OCI-LY3 (cell line): ENCODE measurements at regions not wholly inside any gene's neighbourhood (a gene's known extent, or its start where the extent isn't known, plus 50 kb on each side); places are given as distances from the start of the nearest gene placed in this dataset.

Experiments
- H2AFZ ChIP-seq: fragments of 200-600, 300-600 bp; shearing (Covaris generic); 2 replicates; pipeline ENCODE4 v1.6.0; 2014; ENCODE audit warnings: antibody characterized with exemption, low read depth, low read length
- H3K27ac ChIP-seq: fragments of 200-600, 300-600 bp; sonication (generic); 2 replicates; pipeline ENCODE4 v1.5.1; 2014; ENCODE audit warnings: mild to moderate bottlenecking, low read length, moderate library complexity, mixed read lengths
- H3K27me3 ChIP-seq: fragments of 200-600, 300-600 bp; sonication (generic); 2 replicates; pipeline ENCODE4 v1.6.1; 2014; ENCODE audit warnings: low read depth, low read length, mixed read lengths
- H3K36me3 ChIP-seq: fragments of 200-600, 300-600 bp; sonication (generic); replicated peaks from 2 replicates; pipeline ENCODE3; 2014; ENCODE audit warnings: low read depth, low read length, mixed read lengths
- H3K4me1 ChIP-seq: fragments of 300-600, 200-600 bp; sonication (generic); 2 replicates; pipeline ENCODE4 v1.6.1; 2014; ENCODE audit warnings: low read length, mixed read lengths
- H3K4me2 ChIP-seq: fragments of 200-600, 300-600 bp; sonication (generic); 2 replicates; pipeline ENCODE4 v1.6.1; 2014; ENCODE audit warnings: low read length, mixed read lengths
- H3K4me3 ChIP-seq: fragments of 300-600, 200-600 bp; sonication (generic); 2 replicates; pipeline ENCODE4 v1.5.1; 2014; ENCODE audit warnings: antibody characterized with exemption, mild to moderate bottlenecking, low read length, moderate library complexity
- H3K79me2 ChIP-seq: fragments of 300-600, 200-600 bp; shearing (Covaris generic); 2 replicates; pipeline ENCODE4 v1.6.1; 2014; ENCODE audit warnings: mild to moderate bottlenecking, low read length, mixed read lengths
- H3K9ac ChIP-seq: fragments of 300-600, 200-600 bp; shearing (Covaris generic); 2 replicates; pipeline ENCODE4 v1.6.0; 2014; ENCODE audit warnings: mild to moderate bottlenecking, low read length, moderate library complexity
- H3K9me3 ChIP-seq: fragments of 200-600, 300-600 bp; shearing (Covaris generic); 2 replicates; pipeline ENCODE4 v1.6.1; 2014; ENCODE audit warnings: low read length, mixed read lengths; ENCODE audit not compliant: insufficient read depth
- H4K20me1 ChIP-seq: fragments of 200-600, 300-600 bp; sonication (generic); 2 replicates; pipeline ENCODE4 v1.6.1; 2016; ENCODE audit warnings: low read length, mixed read lengths; ENCODE audit not compliant: insufficient read depth
- EZH2phosphoT487 ChIP-seq: fragments of 200-600 bp; shearing (Covaris generic); IDR thresholded peaks from 2 replicates; pipeline ENCODE4 v1.6.1; 2018; ENCODE audit warnings: antibody characterized with exemption, mixed run types, low read depth
- TF ChIP-seq, protein P1 (sequence below): fragments of 200-600, 300-600 bp; sonication (generic); IDR thresholded peaks from 2 replicates; pipeline ENCODE4 v1.5.1; 2014; ENCODE audit warnings: antibody characterized with exemption, low read length, low read depth

DNA sequence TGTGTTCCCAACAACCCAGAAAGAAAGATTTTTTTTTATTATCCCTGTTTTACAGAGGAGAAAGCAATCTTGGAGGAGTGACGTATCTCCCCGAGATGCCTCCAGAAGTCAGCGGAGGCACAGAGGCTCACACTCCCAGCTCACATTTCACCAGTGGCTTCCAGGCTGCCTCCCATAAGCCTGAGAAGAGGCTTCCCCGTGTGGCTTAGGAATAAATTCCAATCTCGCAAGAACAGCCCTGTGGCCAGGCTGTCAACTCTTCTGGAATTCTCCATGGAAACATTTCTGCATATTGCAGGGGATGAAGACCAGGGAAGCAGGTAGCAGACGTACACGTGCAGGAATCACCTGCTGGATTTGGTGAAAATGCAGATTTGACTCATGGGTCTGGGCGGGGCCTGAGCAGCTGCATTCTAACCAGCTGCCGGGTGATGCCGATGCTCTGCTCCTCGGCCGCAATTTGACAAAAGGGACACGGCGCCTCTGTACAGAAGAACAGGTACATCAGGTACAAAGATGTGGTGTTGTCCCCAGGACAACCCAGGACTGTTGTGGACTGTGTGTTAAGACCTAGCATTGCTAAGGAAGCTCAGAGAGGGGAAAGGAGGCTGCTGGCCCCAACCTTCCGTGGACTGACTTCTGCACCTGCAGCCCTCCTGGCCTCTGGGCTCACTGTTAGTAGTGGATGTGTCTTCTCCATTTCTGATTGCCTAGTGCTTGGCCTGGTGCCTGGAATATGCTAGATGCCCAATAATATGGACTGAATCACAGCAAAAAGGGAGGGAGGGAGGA, 114.2 kb upstream of the ID2 start:
- Histone ChIP-seq H4K20me1 (no peaks in the 10 kb centered on the region), H2AFZ (no peak overlapping the region), H3K79me2 (no peaks in the 10 kb centered on the region; the same call in 1 of the 2 replicates), H3K9me3 (no peaks in the 10 kb centered on the region), H3K36me3 (peaks cover 40% of the 10 kb centered on the region), H3K4me3 (no peak overlapping the region), H3K27me3 (no peaks in the 10 kb centered on the region), H3K9ac (no peak overlapping the region), H3K27ac (no peak overlapping the region), H3K4me1 (peaks cover 41% of the 10 kb centered on the region), H3K4me2 (peak overlapping the region; percentile 50)
- TF ChIP-seq, protein P1, sequence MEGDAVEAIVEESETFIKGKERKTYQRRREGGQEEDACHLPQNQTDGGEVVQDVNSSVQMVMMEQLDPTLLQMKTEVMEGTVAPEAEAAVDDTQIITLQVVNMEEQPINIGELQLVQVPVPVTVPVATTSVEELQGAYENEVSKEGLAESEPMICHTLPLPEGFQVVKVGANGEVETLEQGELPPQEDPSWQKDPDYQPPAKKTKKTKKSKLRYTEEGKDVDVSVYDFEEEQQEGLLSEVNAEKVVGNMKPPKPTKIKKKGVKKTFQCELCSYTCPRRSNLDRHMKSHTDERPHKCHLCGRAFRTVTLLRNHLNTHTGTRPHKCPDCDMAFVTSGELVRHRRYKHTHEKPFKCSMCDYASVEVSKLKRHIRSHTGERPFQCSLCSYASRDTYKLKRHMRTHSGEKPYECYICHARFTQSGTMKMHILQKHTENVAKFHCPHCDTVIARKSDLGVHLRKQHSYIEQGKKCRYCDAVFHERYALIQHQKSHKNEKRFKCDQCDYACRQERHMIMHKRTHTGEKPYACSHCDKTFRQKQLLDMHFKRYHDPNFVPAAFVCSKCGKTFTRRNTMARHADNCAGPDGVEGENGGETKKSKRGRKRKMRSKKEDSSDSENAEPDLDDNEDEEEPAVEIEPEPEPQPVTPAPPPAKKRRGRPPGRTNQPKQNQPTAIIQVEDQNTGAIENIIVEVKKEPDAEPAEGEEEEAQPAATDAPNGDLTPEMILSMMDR: no peak
- TF ChIP-seq EZH2phosphoT487: no peak

DNA sequence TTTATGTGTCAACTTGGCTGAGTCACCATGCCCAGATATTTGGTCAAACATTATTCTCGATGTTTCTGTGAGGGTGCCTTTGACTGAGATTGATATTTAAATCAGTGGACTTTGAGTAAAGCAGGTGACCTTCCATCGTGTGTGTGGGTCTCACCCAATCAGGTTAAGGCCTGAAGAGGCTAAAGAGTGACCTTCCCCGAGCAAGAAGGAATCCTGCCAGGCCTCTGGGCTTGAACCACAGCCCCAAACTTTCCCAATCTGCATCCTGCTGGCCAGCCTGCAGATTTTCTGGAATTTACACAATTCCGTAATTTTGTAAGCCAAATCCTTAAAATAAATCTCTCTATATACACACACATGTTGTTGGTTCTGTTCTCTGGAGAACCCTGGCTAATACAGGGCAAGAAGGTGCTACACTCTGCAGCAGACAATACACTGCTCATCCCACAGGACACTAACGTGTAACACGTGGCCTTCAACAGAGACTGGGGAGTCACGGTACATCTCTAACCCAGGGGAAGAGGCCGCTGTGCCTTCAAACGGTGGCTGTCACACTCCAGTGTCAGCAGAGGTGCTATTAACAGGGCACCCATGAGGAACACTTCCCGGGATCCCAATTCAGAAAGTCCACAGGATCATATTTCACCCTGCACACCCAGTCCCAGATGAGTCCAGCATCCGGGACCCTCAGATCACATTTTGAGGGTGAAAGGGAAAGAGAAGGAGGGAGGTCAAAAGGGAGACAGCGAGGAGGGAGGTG, 113.1 kb upstream of the ID2 start:
- Histone ChIP-seq H3K27me3 (no peaks in the 10 kb centered on the region), H3K4me2 (no peak overlapping the region), H3K9me3 (no peaks in the 10 kb centered on the region), H3K4me1 (peaks cover 51% of the 10 kb centered on the region), H4K20me1 (no peaks in the 10 kb centered on the region), H3K4me3 (no peak overlapping the region), H3K36me3 (peaks cover 38% of the 10 kb centered on the region), H2AFZ (no peak overlapping the region), H3K27ac (no peak overlapping the region), H3K79me2 (no peaks in the 10 kb centered on the region; the same call in 1 of the 2 replicates), H3K9ac (no peak overlapping the region)
- TF ChIP-seq, protein P1: no peak
- no peak for TF ChIP-seq EZH2phosphoT487

DNA sequence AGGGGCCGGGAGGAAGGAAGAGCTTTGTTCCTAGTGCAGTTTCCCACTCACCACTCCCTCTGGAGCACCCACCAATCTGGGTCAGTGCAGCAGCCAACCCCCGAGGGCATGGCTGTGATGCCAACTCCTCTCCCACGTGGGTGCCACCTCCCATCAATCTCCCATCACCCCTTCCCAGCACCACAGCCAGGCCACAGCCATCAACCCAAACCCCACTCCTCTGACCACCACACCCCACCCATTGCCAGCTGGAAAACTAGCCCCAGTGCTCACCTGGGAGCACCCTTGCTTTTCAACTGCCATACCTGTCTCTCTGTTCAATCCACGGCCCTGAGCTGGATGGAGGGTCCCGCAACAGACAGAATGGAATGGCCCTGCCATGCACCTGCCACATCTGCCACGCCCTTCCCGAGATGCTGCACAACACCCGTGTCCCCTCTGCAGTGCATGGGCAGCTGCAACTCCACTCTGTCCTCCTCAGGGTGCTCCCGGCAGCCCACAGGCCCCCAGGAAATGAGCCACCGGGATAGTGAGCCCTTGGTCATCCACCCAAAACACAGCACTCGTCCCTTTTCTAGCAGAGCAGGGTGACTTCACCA, 112.4 kb upstream of the ID2 start:
- Histone ChIP-seq H3K27ac (no peak overlapping the region), H3K4me3 (no peak overlapping the region), H4K20me1 (no peaks in the 10 kb centered on the region), H3K79me2 (no peaks in the 10 kb centered on the region; the same call in 1 of the 2 replicates), H3K9me3 (no peaks in the 10 kb centered on the region), H3K27me3 (no peaks in the 10 kb centered on the region), H3K4me2 (no peak overlapping the region), H3K9ac (no peak overlapping the region), H3K4me1 (peaks cover 58% of the 10 kb centered on the region), H2AFZ (no peak overlapping the region), H3K36me3 (peaks cover 38% of the 10 kb centered on the region)
- TF ChIP-seq, protein P1: no peak
- no peak for TF ChIP-seq EZH2phosphoT487

DNA sequence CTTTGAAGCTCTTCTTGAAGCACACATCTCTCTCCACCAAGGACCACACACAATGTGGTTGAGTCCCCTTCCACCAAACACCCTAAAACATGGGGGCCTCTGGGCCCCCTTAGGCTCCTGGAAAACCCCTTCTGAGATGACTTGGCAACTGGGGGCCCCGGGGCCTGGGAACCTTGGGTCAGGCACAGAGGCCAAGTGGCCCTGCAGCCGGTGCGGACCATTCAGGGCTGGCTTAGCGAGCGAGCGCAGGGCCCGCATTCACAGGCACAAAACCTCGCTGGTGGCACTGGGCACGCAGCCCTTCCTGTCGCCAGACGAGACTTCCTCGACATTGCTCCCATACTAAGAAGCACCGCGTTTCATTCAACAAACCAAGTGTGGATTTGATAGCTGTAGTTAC, 111.2 kb upstream of the ID2 start:
- H3K27me3 ChIP-seq: no peaks in the 10 kb centered on the region
- H3K4me1 ChIP-seq: peaks cover 70% of the 10 kb centered on the region
- no peaks in the 10 kb centered on the region for H4K20me1 ChIP-seq
- no peak overlapping the region for H3K27ac ChIP-seq
- H3K4me3 ChIP-seq: no peak overlapping the region
- no peak overlapping the region for H3K9ac ChIP-seq
- no peaks in the 10 kb centered on the region; the same call in 1 of the 2 replicates for H3K9me3 ChIP-seq
- H3K4me2 ChIP-seq: no peak overlapping the region
- H3K79me2 ChIP-seq: no peaks in the 10 kb centered on the region; the same call in 1 of the 2 replicates
- TF ChIP-seq EZH2phosphoT487: no peak
- TF ChIP-seq, protein P1: no peak
- no peak overlapping the region for H2AFZ ChIP-seq
- H3K36me3 ChIP-seq: peaks cover 38% of the 10 kb centered on the region
